ENCODE measurements at regions not wholly inside any gene's neighbourhood (a gene's known extent, or its start where the extent isn't known, plus 50 kb on each side); places are given as distances from the start of the nearest gene placed in this dataset.
"Not testable (repeated sequence)": the region's sequence is repeated elsewhere in the genome, so short reads cannot be mapped to it uniquely, and the experiment has no call there.

- no peak for DNase-seq (ENCODE audit: low read depth)
These were observed 131.2 kb upstream of the PAK3 start for GRCh38 chrX:110964786-110965185.

- no peak for DNase-seq (ENCODE audit: low read depth)
These were observed 133.5 kb upstream of the PAK3 start for GRCh38 chrX:110962451-110962850.

DNA sequence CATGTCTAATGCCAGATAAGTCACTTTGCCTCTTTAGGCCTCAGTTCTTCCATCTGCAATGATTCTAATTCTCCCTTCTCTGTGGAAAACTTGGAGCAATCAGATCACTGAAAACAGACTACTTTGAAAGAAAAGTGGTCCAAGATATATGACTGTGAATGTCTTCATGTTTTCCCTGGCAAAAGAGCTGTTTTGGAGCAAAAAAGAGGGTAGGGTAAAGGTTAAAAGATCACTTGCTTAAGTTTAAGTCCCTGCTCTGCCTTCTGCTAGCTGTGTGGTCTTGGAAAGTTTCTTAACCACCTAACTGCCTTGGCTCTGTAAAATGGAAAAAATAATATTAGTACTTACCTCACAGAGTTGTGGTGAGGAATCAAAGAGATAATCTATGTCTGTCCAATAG, 140.3 kb upstream of the PAK3 start:
- DNase-seq (ENCODE audit: low read depth), result no peak

DNA sequence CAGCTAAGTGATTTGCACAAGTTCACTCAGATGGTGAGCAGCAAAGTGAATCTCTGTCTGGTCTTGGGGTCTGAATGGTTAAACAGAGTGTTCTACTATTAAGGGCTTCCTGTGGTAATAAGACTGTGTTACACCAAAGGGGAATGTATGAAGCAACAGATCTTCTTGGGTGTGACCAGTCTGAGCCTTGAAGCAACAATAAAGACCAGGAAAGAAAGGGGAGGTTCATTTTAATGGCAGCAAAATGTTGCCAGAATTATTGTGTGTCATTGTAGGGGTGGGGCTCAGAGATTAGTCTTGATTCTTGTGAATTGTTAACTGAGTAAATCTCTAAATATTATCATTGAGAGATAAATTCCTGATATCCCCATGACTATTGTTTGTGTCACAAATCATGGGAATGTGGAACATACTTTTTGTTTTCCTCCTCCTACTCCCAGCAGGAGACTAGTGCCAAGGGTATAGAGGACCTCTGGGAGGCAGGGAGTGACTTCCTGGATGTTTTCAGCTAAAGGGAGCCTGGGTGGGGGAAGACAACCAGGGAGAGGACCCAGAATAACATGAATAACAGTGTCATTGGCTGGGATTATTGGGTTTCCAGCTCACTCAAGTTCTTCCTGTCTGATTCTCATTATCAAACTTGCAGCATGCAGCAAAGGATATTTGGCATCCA, 141.4 kb upstream of the PAK3 start:
- no peak for DNase-seq (ENCODE audit: low read depth)

DNA sequence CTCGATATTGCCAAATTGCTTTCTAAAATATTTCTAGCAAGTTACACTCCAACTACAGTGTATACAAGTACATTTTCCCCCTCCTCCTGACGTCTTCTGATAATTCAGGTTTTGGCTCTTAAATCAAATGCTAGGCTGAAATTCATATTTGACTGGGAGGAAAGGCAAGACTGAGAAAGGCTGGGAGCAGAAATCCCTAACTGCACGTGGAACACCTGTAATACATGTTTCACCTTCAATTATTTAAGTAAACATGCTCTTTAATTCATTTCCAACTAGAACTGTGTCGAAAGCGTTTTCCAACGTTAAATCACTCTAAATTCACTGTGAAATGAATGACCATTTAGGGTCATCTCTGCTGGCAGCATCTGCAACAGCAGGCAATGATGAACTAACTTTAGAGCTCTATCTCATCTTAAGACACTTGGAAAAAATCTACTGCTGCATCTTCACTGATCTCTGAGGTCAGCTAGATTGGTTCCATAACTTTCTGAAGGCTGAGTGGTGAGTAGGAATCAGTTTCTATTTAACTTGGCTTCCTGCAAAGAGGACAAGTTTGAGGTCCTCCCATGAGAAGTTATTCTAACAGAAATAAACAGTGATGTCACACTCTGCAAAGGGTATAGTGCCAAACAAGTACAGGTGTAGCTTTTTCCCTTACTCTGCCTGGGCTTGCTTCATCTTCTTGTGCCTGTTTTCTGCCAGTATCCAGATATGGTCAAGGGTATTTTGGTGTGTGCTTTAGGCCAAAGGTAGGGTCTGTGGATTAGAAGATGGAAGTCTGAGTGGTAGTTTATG, 144.3 kb upstream of the PAK3 start:
- DNase-seq (ENCODE audit: low read depth), result no peak

DNA sequence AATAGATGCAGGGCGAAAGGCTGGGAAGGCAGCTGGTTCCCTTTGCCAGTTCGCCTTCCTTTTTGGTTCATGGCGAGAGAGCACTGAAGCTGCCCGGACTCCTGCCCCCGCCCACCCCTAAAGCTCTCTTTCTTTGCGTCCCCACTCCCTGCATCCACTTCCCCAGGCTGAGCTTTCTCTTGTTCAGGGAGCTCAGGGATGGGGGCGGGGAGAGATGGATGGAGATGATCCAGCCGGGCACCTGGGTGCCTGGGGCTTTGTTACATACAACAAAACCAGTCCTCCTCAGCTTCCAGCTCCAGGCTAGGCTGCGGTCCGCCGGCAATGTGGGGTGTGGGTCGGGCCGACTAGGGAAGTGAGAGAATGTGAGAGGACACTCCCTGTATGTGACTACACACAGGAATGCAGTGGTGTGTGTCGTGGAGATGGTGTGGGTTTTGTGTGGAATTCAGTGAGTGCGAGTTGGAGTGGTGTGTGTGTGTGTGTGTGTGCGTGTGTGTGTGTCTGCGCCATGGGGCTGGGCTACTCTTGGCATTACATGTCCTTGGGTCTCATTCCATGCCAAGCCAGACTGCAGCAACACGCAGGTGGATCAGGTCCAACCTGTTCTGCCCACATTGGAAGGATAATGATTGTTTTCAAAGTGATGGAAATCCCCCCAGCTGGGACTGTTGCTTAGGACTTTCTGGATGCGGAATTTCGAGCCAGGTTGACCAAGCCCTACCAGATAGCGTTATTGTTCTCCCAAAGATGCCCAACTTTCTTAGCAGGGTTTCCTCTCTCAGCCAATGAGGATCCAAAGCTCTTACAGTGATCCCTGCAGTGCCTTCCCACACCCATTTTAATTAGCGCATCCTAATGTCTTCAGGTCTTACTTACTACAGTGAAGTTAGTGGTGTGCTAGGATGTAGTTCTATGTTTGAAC, 149.4 kb upstream of the CHRDL1 start:
- DNase-seq (ENCODE audit: low read depth), result no peak

- no peak for DNase-seq (ENCODE audit: low read depth)
These were observed 148.7 kb upstream of the CHRDL1 start for GRCh38 chrX:110944311-110944750.

- no peak for DNase-seq (ENCODE audit: low read depth)
These were observed 146.3 kb upstream of the CHRDL1 start for GRCh38 chrX:110941906-110942305.

DNA sequence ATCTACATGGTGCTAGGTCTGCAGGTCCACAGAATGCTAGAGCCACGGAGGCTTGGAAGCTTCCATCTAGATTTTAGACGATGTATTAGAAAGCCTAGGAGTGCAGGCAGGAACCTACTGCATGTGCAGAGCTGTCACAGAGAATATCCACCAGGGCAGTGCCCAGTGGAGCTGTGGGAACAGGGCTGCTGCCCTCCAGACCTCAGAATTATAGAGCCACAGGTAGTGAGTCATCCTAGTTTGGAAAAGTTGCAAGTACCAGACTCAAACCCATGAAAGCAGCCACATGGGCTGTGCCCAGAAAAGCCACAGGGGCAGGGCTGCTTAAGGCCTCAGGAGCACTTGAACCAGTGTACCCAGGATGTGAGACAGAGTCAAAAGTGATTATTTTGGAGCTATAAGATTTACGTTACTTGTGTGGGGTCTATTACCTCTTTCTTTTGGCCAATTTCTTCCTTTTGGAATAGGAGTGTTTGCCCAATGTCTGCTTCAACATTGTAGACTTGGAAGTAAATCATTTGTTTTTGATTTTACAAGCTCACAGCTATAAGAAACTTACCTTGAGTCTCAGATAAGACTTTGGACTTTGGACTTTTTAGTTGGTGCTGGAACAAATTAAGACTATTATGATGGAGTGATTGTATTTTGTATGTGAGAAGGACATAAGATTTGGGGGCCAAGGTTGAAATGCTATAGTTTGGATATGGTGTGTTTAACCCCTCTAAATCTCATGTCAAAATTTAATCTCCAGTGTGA, 143.5 kb upstream of the CHRDL1 start:
- DNase-seq (ENCODE audit: low read depth), result no peak

GRCh38 chrX:110924871-110925270, 129.3 kb upstream of the CHRDL1 start:
- no peak for DNase-seq (ENCODE audit: low read depth)

GRCh38 chrX:110920991-110921390, 125.4 kb upstream of the CHRDL1 start:
- DNase-seq (ENCODE audit: low read depth), result no peak

- DNase-seq (ENCODE audit: low read depth), result no peak
These were observed 120.0 kb upstream of the CHRDL1 start for GRCh38 chrX:110915570-110915969.

DNA sequence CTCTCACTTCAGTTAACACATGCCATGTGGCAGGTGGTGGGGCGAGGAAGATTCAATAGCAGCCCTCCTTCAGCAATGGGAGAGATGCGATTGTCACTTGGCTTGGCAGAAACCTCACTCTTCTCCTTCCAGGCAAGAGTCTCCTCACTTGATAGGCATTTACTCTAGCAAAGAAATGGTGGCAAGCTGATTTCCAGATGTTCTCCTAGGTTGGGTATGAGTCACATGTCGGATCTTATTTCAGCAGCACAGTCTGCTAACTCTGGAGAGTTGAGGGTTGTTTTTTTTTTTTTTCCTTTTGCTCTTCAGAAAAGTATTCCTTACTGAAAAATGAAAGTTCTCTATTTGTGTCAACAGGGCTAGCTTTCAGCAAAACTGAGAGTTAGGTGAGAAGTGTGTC, 119.5 kb upstream of the CHRDL1 start:
- no peak for DNase-seq (ENCODE audit: low read depth)

GRCh38 chrX:110914281-110914680, 118.7 kb upstream of the CHRDL1 start:
- no peak for DNase-seq (ENCODE audit: low read depth)

DNA sequence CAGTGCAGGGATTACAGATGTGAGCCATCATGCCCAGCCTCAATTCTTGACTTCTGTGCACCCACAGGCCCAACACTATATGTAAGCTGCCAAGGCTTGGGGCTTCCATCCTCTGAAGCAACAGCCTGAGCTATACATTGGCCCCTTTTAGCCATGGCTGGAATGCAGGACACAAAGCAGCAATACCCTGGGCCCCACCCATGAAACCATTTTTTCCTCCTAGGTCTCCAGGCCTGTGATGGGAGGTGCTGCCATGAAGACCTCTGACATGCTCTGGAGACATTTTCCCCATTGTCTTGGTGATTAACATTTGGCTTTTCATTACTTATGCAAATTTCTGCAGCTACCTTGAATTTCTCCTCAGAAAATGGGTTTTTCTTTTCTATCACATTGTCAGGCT, 109.1 kb upstream of the CHRDL1 start:
- not testable (repeated sequence) for DNase-seq (ENCODE audit: low read depth)

DNA sequence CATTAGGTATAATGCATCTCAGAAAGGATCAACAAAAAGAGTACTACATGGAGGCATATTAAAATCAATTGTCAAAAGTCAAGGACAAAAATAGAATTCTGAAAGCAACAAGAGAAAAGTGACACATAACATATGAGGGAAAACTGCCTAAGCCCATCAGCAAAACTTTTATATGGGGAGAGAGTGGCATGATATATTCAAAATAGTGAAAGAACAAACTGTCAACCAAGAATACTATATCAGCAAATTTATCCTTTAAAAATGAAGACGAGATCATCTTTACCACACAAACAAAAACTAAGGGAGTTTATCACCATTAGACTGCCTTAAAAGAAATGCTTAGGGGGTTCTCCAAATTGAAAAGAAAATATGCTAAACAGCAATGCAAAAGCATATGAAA, 86.4 kb upstream of the CHRDL1 start:
- DNase-seq (ENCODE audit: low read depth), result no peak

DNA sequence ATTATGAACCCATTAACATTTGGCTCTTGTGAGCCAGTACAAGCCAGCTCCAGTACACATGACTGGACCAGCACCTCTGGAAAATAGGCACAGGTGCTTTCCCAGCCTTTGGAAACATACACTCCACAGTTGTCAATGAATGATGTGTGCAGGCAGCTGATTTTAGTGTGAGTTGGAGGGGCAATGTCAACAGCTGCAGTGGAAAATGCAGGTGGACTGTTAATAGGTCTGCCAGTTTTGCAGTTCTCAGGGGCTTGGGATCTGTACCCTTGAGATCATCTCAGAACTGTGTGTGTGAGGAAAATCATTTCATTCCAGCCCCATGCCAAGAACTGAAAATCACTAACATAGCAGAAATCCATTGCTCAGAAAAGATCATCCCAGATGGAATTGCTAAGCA, 81.7 kb upstream of the CHRDL1 start:
- no peak for DNase-seq (ENCODE audit: low read depth)

- DNase-seq (ENCODE audit: low read depth), result no peak
These were observed 76.2 kb upstream of the CHRDL1 start for GRCh38 chrX:110871839-110872238.

GRCh38 chrX:110866421-110866820, 70.8 kb upstream of the CHRDL1 start:
- no peak for DNase-seq (ENCODE audit: low read depth)

DNA sequence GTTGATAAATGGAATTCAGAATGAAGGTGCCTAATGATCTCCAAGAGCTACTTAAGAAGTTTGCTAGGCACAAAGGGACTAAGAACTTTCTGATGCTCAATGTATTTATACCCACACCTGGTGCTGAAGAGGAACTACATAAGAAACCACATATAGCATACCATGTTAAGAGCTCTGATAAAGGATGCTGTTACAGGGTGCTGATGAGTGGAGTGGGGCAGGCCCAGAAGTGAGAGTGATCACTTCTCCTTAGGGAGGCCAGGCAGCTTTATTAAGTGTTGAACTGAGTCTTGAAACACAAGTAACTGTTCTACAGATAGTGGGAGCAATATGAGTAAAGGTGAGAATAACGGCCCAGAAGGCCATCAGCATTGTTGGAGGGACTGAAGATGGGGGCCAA, 68.3 kb upstream of the CHRDL1 start:
- DNase-seq (ENCODE audit: low read depth), result no peak

GRCh38 chrX:110858565-110858964, 62.9 kb upstream of the CHRDL1 start:
- no peak for DNase-seq (ENCODE audit: low read depth)

DNA sequence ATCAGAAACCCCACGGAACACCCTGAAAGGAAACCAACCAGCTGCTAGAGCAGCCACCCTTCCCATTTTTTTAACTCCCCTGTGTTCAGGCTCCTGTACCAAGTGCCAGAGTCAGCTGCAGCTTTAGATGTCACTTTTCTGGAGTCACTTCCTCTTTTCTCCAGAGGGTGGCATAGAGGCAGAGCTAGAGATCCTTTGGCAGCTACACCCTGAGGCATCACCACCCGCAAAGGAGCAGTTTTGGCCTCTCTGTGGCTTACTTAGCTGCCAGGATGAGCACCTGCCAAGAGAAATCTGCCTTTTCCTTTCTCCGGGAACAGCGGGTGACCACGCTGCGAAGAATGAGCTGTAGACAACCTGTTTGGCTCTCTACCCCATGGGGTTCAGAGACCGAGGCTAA, 58.0 kb upstream of the CHRDL1 start:
- no peak for DNase-seq (ENCODE audit: low read depth)

Data from T follicular helper cell (primary cell).